ENCODE measurements at regions not wholly inside any gene's neighbourhood (a gene's known extent, or its start where the extent isn't known, plus 50 kb on each side); places are given as distances from the start of the nearest gene placed in this dataset.

- DNase-seq: no peak
- H3K27me3 Mint-ChIP-seq (ENCODE audit: unreplicated experiment): no peaks in the 10 kb centered on the region
- H3K9me3 Mint-ChIP-seq (ENCODE audit: unreplicated experiment): no peaks in the 10 kb centered on the region
- TF ChIP-seq, protein P1, sequence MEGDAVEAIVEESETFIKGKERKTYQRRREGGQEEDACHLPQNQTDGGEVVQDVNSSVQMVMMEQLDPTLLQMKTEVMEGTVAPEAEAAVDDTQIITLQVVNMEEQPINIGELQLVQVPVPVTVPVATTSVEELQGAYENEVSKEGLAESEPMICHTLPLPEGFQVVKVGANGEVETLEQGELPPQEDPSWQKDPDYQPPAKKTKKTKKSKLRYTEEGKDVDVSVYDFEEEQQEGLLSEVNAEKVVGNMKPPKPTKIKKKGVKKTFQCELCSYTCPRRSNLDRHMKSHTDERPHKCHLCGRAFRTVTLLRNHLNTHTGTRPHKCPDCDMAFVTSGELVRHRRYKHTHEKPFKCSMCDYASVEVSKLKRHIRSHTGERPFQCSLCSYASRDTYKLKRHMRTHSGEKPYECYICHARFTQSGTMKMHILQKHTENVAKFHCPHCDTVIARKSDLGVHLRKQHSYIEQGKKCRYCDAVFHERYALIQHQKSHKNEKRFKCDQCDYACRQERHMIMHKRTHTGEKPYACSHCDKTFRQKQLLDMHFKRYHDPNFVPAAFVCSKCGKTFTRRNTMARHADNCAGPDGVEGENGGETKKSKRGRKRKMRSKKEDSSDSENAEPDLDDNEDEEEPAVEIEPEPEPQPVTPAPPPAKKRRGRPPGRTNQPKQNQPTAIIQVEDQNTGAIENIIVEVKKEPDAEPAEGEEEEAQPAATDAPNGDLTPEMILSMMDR (IDR thresholded peaks at IDR 0.05; ENCODE audit: partially characterized antibody, unreplicated experiment): no peak
- H3K4me1 Mint-ChIP-seq (ENCODE audit: low read depth, unreplicated experiment): no peaks in the 10 kb centered on the region
- H3K36me3 Mint-ChIP-seq (ENCODE audit: unreplicated experiment): peaks cover 8% of the 10 kb centered on the region
- no peak overlapping the region for H3K27ac Mint-ChIP-seq (ENCODE audit: unreplicated experiment)
- H3K4me3 Mint-ChIP-seq (ENCODE audit: unreplicated experiment): no peak overlapping the region
These were observed 617.5 kb upstream of the CCDC54 start for GRCh38 chr3:106759731-106760130.

GRCh38 chr3:106765342-106765741 lies 611.9 kb upstream of the CCDC54 start:
- no peak overlapping the region for H3K4me3 Mint-ChIP-seq (ENCODE audit: unreplicated experiment)
- H3K27me3 Mint-ChIP-seq (ENCODE audit: unreplicated experiment): no peaks in the 10 kb centered on the region
- H3K9me3 Mint-ChIP-seq (ENCODE audit: unreplicated experiment): no peaks in the 10 kb centered on the region
- no peak for DNase-seq
- H3K27ac Mint-ChIP-seq (ENCODE audit: unreplicated experiment): no peak overlapping the region
- no peaks in the 10 kb centered on the region for H3K4me1 Mint-ChIP-seq (ENCODE audit: low read depth, unreplicated experiment)
- H3K36me3 Mint-ChIP-seq (ENCODE audit: unreplicated experiment): no peaks in the 10 kb centered on the region
- TF ChIP-seq, protein P1 (IDR thresholded peaks at IDR 0.05; ENCODE audit: partially characterized antibody, unreplicated experiment): no peak

GRCh38 chr3:106768941-106769480 lies 608.2 kb upstream of the CCDC54 start:
- H3K4me3 Mint-ChIP-seq (ENCODE audit: unreplicated experiment): no peak overlapping the region
- no peaks in the 10 kb centered on the region for H3K36me3 Mint-ChIP-seq (ENCODE audit: unreplicated experiment)
- no peak overlapping the region for H3K27ac Mint-ChIP-seq (ENCODE audit: unreplicated experiment)
- DNase-seq: no peak
- no peaks in the 10 kb centered on the region for H3K9me3 Mint-ChIP-seq (ENCODE audit: unreplicated experiment)
- TF ChIP-seq, protein P1 (IDR thresholded peaks at IDR 0.05; ENCODE audit: partially characterized antibody, unreplicated experiment): no peak
- no peaks in the 10 kb centered on the region for H3K4me1 Mint-ChIP-seq (ENCODE audit: low read depth, unreplicated experiment)
- H3K27me3 Mint-ChIP-seq (ENCODE audit: unreplicated experiment): no peaks in the 10 kb centered on the region

- H3K36me3 Mint-ChIP-seq (ENCODE audit: unreplicated experiment): no peaks in the 10 kb centered on the region
- no peak overlapping the region for H3K4me3 Mint-ChIP-seq (ENCODE audit: unreplicated experiment)
- DNase-seq: no peak
- no peaks in the 10 kb centered on the region for H3K9me3 Mint-ChIP-seq (ENCODE audit: unreplicated experiment)
- no peak overlapping the region for H3K27ac Mint-ChIP-seq (ENCODE audit: unreplicated experiment)
- no peaks in the 10 kb centered on the region for H3K27me3 Mint-ChIP-seq (ENCODE audit: unreplicated experiment)
- TF ChIP-seq, protein P1 (IDR thresholded peaks at IDR 0.05; ENCODE audit: partially characterized antibody, unreplicated experiment): no peak
- H3K4me1 Mint-ChIP-seq (ENCODE audit: low read depth, unreplicated experiment): no peaks in the 10 kb centered on the region
These were observed 603.4 kb upstream of the CCDC54 start for GRCh38 chr3:106773795-106774194.

DNA sequence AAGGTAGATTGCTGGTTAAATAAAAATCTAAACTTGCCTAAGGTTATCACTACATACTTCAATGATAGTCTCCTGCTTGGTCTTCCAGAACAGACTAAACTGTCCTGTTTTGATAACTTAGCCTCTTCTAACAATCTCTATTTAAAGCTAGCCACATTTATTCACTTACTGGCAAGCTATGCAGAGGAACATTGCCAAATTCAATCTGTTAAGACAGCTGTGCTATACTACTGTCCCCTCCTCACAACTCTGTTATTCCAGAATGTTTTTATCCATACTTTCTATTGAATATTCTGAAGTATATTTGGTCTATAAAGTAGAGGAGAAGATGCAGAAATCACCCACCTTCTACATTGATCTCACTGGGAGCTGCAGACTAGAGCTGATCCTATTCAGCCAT lies 594.0 kb upstream of the CCDC54 start:
- no peaks in the 10 kb centered on the region for H3K27me3 Mint-ChIP-seq (ENCODE audit: unreplicated experiment)

More for the DNA sequence above, 594.0 kb upstream of the CCDC54 start:
- Mint-ChIP-seq H3K36me3 (ENCODE audit: unreplicated experiment) (no peaks in the 10 kb centered on the region), H3K27ac (ENCODE audit: unreplicated experiment) (no peak overlapping the region), H3K4me1 (ENCODE audit: low read depth, unreplicated experiment) (no peaks in the 10 kb centered on the region), H3K9me3 (ENCODE audit: unreplicated experiment) (no peaks in the 10 kb centered on the region), H3K4me3 (ENCODE audit: unreplicated experiment) (no peak overlapping the region)
- TF ChIP-seq, protein P1 (IDR thresholded peaks at IDR 0.05; ENCODE audit: partially characterized antibody, unreplicated experiment): no peak
- no peak for DNase-seq

Data from glutamatergic neuron (in vitro differentiated cells).